K562 (cell line): ENCODE measurements at regions not wholly inside any gene's neighbourhood (a gene's known extent, or its start where the extent isn't known, plus 50 kb on each side); places are given as distances from the start of the nearest gene placed in this dataset.

Experiments used
- ATAC-seq: fragments of 200-7000 bp; cut with Tn5 transposase; 3 replicates; pipeline ENCODE4 v1.9.1; 2020; ENCODE audit warnings: moderate library complexity
- BruUV-seq: library from RNA; stranded (reverse); fragments of 400-500 nt; replicated peaks from 2 replicates; lab custom pipeline; 2021; lab: Mats Ljungman, UMichigan
- CTCF ChIA-PET: fragments of 300-600 bp; formaldehyde crosslinking; extraction: SDS; loops from one replicate; lab custom pipeline; 2021; ENCODE audit warnings: low intra/inter-chr PET ratio; lab: Yijun Ruan, JAX
- POLR2A ChIA-PET: fragments of 300-600, 350-650 bp; sonication (Branson Sonifier 250); formaldehyde crosslinking; extraction: SDS; loops from one replicate; lab custom pipeline; 2021; ENCODE audit warnings: antibody characterized with exemption, inconsistent platforms; lab: Yijun Ruan, JAX
- DNase-seq, 4 experiments: peaks; one replicate each; pipeline versions ENCODE4 v3.0.0 to v3.0.0-alpha.2; 2011 to 2018; ENCODE audit warnings: low spot score in 3 of 4, mixed read lengths in 3 of 4; ENCODE audit errors: extremely low read depth in 1 of 4
- FAIRE-seq: peaks from 2 replicates; lab custom pipeline; 2011; peaks lifted over from hg19 to GRCh38; lab: Jason Lieb, UNC
- H2AFZ ChIP-seq: 2 replicates; pipeline ENCODE4 v1.6.0; 2011; ENCODE audit warnings: low read depth, low read length, control low read depth, inconsistent platforms
- H3K27ac ChIP-seq: fragments of 200-600 bp; 3 replicates; pipeline ENCODE4 v1.8.0; 2011; ENCODE audit warnings: low read depth, mild to moderate bottlenecking, control low read depth, inconsistent platforms, low read length, moderate library complexity, mixed read lengths; ENCODE audit errors: extremely low read depth
- H3K27me3 ChIP-seq, 2 experiments: fragments of 300-600 bp in 1 of 2; 2 replicates in 1 of 2; 3 replicates in 1 of 2; pipeline versions ENCODE4 v1.6.0 to v1.8.0; 2011; ENCODE audit warnings: inconsistent platforms in 2 of 2, low read length in 2 of 2, mild to moderate bottlenecking in 1 of 2, mixed read lengths in 1 of 2, moderate library complexity in 1 of 2; ENCODE audit not compliant: control insufficient read depth in 2 of 2, insufficient read depth in 2 of 2
- H3K36me3 ChIP-seq: fragments of 300-600 bp; 3 replicates; pipeline ENCODE4 v1.8.0; 2011; ENCODE audit warnings: mild to moderate bottlenecking, low read length, inconsistent platforms; ENCODE audit not compliant: control insufficient read depth, insufficient read depth
- H3K4me1 ChIP-seq, 2 experiments: fragments of 200-600 bp in 1 of 2; replicated peaks in 1 of 2; 2 replicates in 1 of 2; 3 replicates in 1 of 2; pipeline versions ENCODE4 v1.5.1 to v1.8.0; 2011; ENCODE audit warnings: inconsistent platforms in 2 of 2, low read length in 2 of 2, mild to moderate bottlenecking in 1 of 2, mixed read lengths in 1 of 2, moderate library complexity in 1 of 2; ENCODE audit not compliant: control insufficient read depth in 2 of 2, insufficient read depth in 2 of 2
- H3K4me2 ChIP-seq: 2 replicates; pipeline ENCODE4 v1.6.1; 2011; ENCODE audit warnings: low read length, control low read depth, inconsistent platforms, mixed read lengths; ENCODE audit not compliant: insufficient read depth
- H3K4me3 ChIP-seq: fragments of 200-600 bp; sonication (generic), shearing (Covaris generic); 2 replicates; pipeline ENCODE4 v1.5.1; 2016; ENCODE audit warnings: control low read depth, inconsistent platforms
- H3K79me2 ChIP-seq: fragments of 200-600 bp; 3 replicates; pipeline ENCODE4 v1.8.0; 2011; ENCODE audit warnings: low read length, inconsistent platforms; ENCODE audit not compliant: control insufficient read depth, insufficient read depth
- H3K9ac ChIP-seq, 2 experiments: 2 replicates each; pipeline versions ENCODE4 v1.6.0 to v1.6.1; 2011; ENCODE audit warnings: low read depth in 2 of 2, low read length in 2 of 2, control low read depth in 1 of 2, inconsistent platforms in 1 of 2, mild to moderate bottlenecking in 1 of 2, mixed read lengths in 1 of 2; ENCODE audit not compliant: insufficient read depth in 1 of 2
- H3K9me1 ChIP-seq: one replicate; pipeline ENCODE4 v1.6.0; 2011; ENCODE audit warnings: inconsistent platforms, mild to moderate bottlenecking, low read length, moderate library complexity; ENCODE audit not compliant: control insufficient read depth, insufficient read depth
- H3K9me3 ChIP-seq: replicated peaks from 2 replicates; pipeline ENCODE4 v1.5.1; 2011; ENCODE audit warnings: low read depth, low read length, inconsistent platforms; ENCODE audit not compliant: control insufficient read depth, insufficient read depth
- H4K20me1 ChIP-seq: replicated peaks from 2 replicates; pipeline ENCODE4 v1.6.1; 2011; ENCODE audit warnings: low read length, inconsistent platforms, mixed read lengths; ENCODE audit not compliant: control insufficient read depth, insufficient read depth
- FOXK2 ChIP-seq, 2 experiments: fragments of 450-650 bp; IDR thresholded peaks in 1 of 2; conservative IDR thresholded peaks in 1 of 2; 2 replicates each; pipeline ENCODE4 v1.6.1; 2016; ENCODE audit warnings: low read depth in 2 of 2, mild to moderate bottlenecking in 1 of 2
- ZBTB11 ChIP-seq, 3 experiments: fragments of 200-800 bp in 1 of 3; fragments of 250-450 bp in 1 of 3; fragments of 450-650 bp in 1 of 3; sonication (Bioruptor Pico) in 1 of 3; sonication (Bioruptor generic) in 1 of 3; formaldehyde crosslinking in 1 of 3; IDR thresholded peaks; 2 replicates each; pipeline versions ENCODE4 v1.6.1 to v1.8.0; 2016 to 2022; ENCODE audit warnings: mild to moderate bottlenecking in 2 of 3, missing genetic modification characterization in 2 of 3, missing compliant biosample characterization in 1 of 3, moderate library complexity in 1 of 3
- WGBS: fragments of 100-300 bp; shearing (Covaris generic); methylation state at CpG from one replicate; pipeline ENCODE4 v1.1.6; 2016; ENCODE audit warnings: low coverage, mixed read lengths; ENCODE audit not compliant: insufficient coverage; ENCODE audit errors: missing lambda C conversion rate; 5-methylcytosine and 5-hydroxymethylcytosine counted together
- in situ Hi-C: fragments of 300-500 bp; cut with MboI; formaldehyde crosslinking; loops from 4 replicates; pipeline ENCODE4 v1.15.0; 2018; ENCODE audit warnings: inconsistent platforms, mixed read lengths
- intact Hi-C: fragments of 100-400 bp; cut with micrococcal nuclease; formaldehyde crosslinking; loops from 2 replicates; pipeline ENCODE4 v1.14.2; 2022

DNA sequence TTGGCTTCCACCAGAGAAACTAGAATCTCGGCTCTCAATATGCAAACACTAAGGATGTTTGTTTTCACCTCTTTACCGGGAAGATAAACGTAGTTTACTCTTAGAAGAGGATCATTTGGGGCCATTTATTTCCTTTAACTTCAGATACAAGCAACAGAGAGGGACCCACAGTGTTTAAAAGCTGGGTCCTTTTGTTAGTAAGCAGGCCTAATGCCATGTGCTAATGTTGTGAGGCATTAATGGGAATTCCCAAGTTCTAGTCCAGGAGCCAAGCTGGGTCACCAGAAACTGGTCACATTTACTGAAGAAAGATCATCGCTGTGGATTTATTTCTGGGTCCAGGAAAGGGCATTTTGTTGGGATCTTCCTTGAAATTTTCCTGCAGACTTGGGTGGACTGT, 78.1 kb upstream of the ADAMTS9 start:
- Histone ChIP-seq H3K27me3 (no peaks in the 10 kb centered on the region), H3K27ac (no peak overlapping the region), H3K36me3 (no peaks in the 10 kb centered on the region), H3K9ac (no peak overlapping the region), H3K4me1 (no peaks in the 10 kb centered on the region; a peak in 1 of 5 replicates), H3K9me3 (no peaks in the 10 kb centered on the region), H3K79me2 (no peaks in the 10 kb centered on the region), H3K4me2 (no peak overlapping the region), H3K4me3 (no peak overlapping the region), H4K20me1 (no peaks in the 10 kb centered on the region), H3K9me1 (no peaks in the 10 kb centered on the region), H2AFZ (no peak overlapping the region)
- intact Hi-C loops (no loop called here), in situ Hi-C loops (no loop called here)
- DNase-seq (no peak), ATAC-seq (no peak), FAIRE-seq (no peak)
- TF ChIP-seq ZBTB11 (CRISPR knock-in tag; IDR thresholded peaks at IDR 0.05) (0 out of 6 replicates have a peak, but pooled peaks of 1 of the 3 experiments have one; percentile 4), FOXK2 (conservative IDR thresholded peaks at IDR 0.05 in 1 of 2, IDR thresholded peaks at IDR 0.05 in 1 of 2; ENCODE audit: low read depth in 2 of 2) (no peak)
- ChIA-PET CTCF (no interaction called here), POLR2A (no interaction called here)
- 6% methylated on average over 3 of the region's 4 CpGs for WGBS
- no TSS peak for BruUV-seq
